ENCODE measurements at regions not wholly inside any gene's neighbourhood (a gene's known extent, or its start where the extent isn't known, plus 50 kb on each side); places are given as distances from the start of the nearest gene placed in this dataset.

DNA sequence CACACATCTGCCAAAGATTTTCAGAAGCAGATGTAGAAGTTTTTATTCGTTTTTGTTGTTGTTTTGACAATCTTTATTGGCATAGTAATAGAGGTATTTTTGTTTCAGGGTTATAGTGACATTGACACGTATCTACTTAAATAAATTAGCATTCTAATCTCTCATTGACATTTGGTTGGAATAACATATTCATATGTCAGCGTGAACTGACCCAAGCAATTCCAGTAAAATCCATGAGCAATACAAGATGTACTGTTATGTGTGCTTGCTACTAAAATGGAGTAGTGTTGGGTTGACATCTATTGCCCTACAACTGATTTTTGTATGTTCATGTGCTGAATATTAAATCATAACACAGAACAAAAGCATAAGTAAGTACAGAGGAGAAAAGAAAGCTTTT lies 284.4 kb upstream of the SMC2 start:
- TF ChIP-seq, protein P1, sequence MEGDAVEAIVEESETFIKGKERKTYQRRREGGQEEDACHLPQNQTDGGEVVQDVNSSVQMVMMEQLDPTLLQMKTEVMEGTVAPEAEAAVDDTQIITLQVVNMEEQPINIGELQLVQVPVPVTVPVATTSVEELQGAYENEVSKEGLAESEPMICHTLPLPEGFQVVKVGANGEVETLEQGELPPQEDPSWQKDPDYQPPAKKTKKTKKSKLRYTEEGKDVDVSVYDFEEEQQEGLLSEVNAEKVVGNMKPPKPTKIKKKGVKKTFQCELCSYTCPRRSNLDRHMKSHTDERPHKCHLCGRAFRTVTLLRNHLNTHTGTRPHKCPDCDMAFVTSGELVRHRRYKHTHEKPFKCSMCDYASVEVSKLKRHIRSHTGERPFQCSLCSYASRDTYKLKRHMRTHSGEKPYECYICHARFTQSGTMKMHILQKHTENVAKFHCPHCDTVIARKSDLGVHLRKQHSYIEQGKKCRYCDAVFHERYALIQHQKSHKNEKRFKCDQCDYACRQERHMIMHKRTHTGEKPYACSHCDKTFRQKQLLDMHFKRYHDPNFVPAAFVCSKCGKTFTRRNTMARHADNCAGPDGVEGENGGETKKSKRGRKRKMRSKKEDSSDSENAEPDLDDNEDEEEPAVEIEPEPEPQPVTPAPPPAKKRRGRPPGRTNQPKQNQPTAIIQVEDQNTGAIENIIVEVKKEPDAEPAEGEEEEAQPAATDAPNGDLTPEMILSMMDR (IDR thresholded peaks at IDR 0.05), result no peak
- TF ChIP-seq POLR2A (IDR thresholded peaks at IDR 0.05) (no peak), EP300 (IDR thresholded peaks at IDR 0.05; ENCODE audit: low read depth) (no peak), POLR2AphosphoS5 (IDR thresholded peaks at IDR 0.05) (no peak)

All from transverse colon (tissue), 4 donors.